OCI-LY7 (cell line): ENCODE measurements at regions not wholly inside any gene's neighbourhood (a gene's known extent, or its start where the extent isn't known, plus 50 kb on each side); places are given as distances from the start of the nearest gene placed in this dataset.

Source experiments
- EZH2phosphoT487 ChIP-seq: fragments of 200-600 bp; sonication (generic); IDR thresholded peaks from 2 replicates; pipeline ENCODE4 v1.6.1; 2018; ENCODE audit warnings: low read depth, borderline replicate concordance, mild to moderate bottlenecking, mixed run types, antibody characterized with exemption, low read length, moderate library complexity, mixed read lengths
- TF ChIP-seq, protein P1 (sequence below): fragments of 200-600 bp; sonication (generic); conservative IDR thresholded peaks from 2 replicates; pipeline ENCODE4 v1.5.1; 2014; ENCODE audit warnings: mild to moderate bottlenecking, antibody characterized with exemption, low read length, moderate library complexity, mixed read lengths

DNA sequence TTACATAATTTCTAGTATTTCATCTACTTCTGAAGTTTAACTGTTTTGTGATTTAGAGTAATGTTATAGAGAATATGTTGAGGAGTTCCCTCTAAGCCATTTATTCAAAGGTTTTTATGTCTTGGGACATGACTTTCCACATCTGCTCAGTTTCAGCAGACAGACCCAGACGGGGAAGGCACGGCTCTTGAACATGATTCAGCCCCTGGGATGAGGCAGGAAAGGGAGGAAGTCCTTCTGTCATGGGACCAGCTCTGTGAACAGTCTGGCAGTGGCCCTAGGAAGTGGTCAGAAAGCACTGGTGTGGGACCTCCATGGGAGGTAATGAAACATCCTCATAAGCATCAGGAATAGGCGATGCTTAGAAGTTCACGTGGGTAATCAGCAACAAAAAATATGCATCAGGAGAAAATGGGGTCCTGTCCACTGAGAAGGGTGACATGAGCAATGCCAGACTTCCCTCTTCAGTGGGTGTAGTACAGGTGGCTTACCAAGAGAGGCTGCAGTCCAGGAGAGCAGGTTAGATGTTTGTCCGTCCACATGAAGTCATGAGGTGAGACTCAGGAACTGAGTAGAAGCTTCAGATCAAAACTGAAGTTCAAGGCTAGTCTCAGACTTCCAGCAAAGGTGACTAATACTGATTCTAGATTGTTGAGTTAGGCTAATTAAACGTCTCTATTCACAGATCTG is 248.5 kb downstream of the IPO8 start:
- TF ChIP-seq, protein P1, sequence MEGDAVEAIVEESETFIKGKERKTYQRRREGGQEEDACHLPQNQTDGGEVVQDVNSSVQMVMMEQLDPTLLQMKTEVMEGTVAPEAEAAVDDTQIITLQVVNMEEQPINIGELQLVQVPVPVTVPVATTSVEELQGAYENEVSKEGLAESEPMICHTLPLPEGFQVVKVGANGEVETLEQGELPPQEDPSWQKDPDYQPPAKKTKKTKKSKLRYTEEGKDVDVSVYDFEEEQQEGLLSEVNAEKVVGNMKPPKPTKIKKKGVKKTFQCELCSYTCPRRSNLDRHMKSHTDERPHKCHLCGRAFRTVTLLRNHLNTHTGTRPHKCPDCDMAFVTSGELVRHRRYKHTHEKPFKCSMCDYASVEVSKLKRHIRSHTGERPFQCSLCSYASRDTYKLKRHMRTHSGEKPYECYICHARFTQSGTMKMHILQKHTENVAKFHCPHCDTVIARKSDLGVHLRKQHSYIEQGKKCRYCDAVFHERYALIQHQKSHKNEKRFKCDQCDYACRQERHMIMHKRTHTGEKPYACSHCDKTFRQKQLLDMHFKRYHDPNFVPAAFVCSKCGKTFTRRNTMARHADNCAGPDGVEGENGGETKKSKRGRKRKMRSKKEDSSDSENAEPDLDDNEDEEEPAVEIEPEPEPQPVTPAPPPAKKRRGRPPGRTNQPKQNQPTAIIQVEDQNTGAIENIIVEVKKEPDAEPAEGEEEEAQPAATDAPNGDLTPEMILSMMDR: no peak
- TF ChIP-seq EZH2phosphoT487: no peak
